Retinal pigment epithelial cell (primary cell): ENCODE measurements at regions not wholly inside any gene's neighbourhood (a gene's known extent, or its start where the extent isn't known, plus 50 kb on each side); places are given as distances from the start of the nearest gene placed in this dataset.

ENCODE experiments used
- DNase-seq: peaks from one replicate; pipeline ENCODE4 v3.0.0-alpha.2; 2010; ENCODE audit warnings: low read depth
- H3K4me3 ChIP-seq: 2 replicates; pipeline ENCODE4 v1.5.1; 2011; ENCODE audit warnings: mild to moderate bottlenecking, low read length, control low read depth, moderate library complexity
- CTCF ChIP-seq: conservative IDR thresholded peaks from 2 replicates; pipeline ENCODE4 v1.5.1; 2011; ENCODE audit warnings: low read depth, low read length, control low read depth, inconsistent platforms

GRCh38 chr13:48158290-48158689, 63.4 kb upstream of the MED4 start:
- no peak for DNase-seq

GRCh38 chr13:48156466-48156865, 61.6 kb upstream of the MED4 start:
- TF ChIP-seq CTCF = no peak
- H3K4me3 ChIP-seq = no peak overlapping the region
- DNase-seq = no peak

More at GRCh38 chr13:48158290-48158689, 63.4 kb upstream of the MED4 start:
- H3K4me3 ChIP-seq = no peak overlapping the region
- no peak for TF ChIP-seq CTCF

GRCh38 chr13:48155848-48156247, 60.9 kb upstream of the MED4 start:
- H3K4me3 ChIP-seq = no peak overlapping the region
- TF ChIP-seq CTCF = no peak
- peak; percentile 26 for DNase-seq

GRCh38 chr13:48154671-48155070, 59.8 kb upstream of the MED4 start:
- no peak for DNase-seq
- TF ChIP-seq CTCF = no peak
- no peak overlapping the region for H3K4me3 ChIP-seq

GRCh38 chr13:48153186-48153585, 58.3 kb upstream of the MED4 start:
- TF ChIP-seq CTCF = no peak
- no peak for DNase-seq

GRCh38 chr13:48151363-48152161, 56.7 kb upstream of the MED4 start:
- DNase-seq = no peak
- no peak for TF ChIP-seq CTCF
- H3K4me3 ChIP-seq = no peak overlapping the region

More at GRCh38 chr13:48153186-48153585, 58.3 kb upstream of the MED4 start:
- H3K4me3 ChIP-seq = no peak overlapping the region

- TF ChIP-seq CTCF = no peak
- H3K4me3 ChIP-seq = no peak overlapping the region
- DNase-seq = no peak
These were observed 53.5 kb upstream of the MED4 start for GRCh38 chr13:48148454-48148853.
